Left ventricle myocardium inferior (tissue), 1 donor: ENCODE measurements at regions not wholly inside any gene's neighbourhood (a gene's known extent, or its start where the extent isn't known, plus 50 kb on each side); places are given as distances from the start of the nearest gene placed in this dataset.

Experiments
- DNase-seq: peaks from one replicate; pipeline ENCODE4 v3.0.0-alpha.2; 2020
- H3K27ac ChIP-seq: fragments of 200-600 bp; replicated peaks from 2 replicates; pipeline ENCODE4 v1.8.0; 2021
- H3K27me3 ChIP-seq: fragments of 200-600 bp; 2 replicates; pipeline ENCODE4 v1.8.0; 2021; ENCODE audit warnings: low read depth
- H3K36me3 ChIP-seq: fragments of 200-600 bp; 2 replicates; pipeline ENCODE4 v1.8.0; 2021
- H3K4me1 ChIP-seq: fragments of 200-600 bp; 2 replicates; pipeline ENCODE4 v1.8.0; 2021
- H3K4me3 ChIP-seq: fragments of 200-600 bp; 2 replicates; pipeline ENCODE4 v1.8.0; 2021; ENCODE audit warnings: mild to moderate bottlenecking, moderate library complexity
- H3K9me3 ChIP-seq: fragments of 200-600 bp; replicated peaks from 2 replicates; pipeline ENCODE4 v1.8.0; 2021
- CTCF ChIP-seq: fragments of 200-600 bp; IDR thresholded peaks from 2 replicates; pipeline ENCODE4 v1.8.0; 2021; ENCODE audit warnings: antibody characterized with exemption, mild to moderate bottlenecking, borderline replicate concordance
- intact Hi-C: fragments of 100-400 bp; cut with micrococcal nuclease; formaldehyde crosslinking; loops from one replicate; pipeline ENCODE4 v1.11.0; 2022
- donor health status: DM: no; HTN: yes; CAD: no; lungs with severe emphysema.

- DNase-seq: no peak
- no peak for TF ChIP-seq CTCF
- peaks cover 51% of the 10 kb centered on the region for H3K9me3 ChIP-seq
- no peaks in the 10 kb centered on the region for H3K4me1 ChIP-seq
- no peak overlapping the region for H3K4me3 ChIP-seq
- no peak overlapping the region for H3K27ac ChIP-seq
- H3K36me3 ChIP-seq: no peaks in the 10 kb centered on the region
- peaks cover 45% of the 10 kb centered on the region for H3K27me3 ChIP-seq
- intact Hi-C loops: no loop called here
Observed at GRCh38 chr12:113622410-113622809, 150.7 kb upstream of the LHX5 start.

- H3K9me3 ChIP-seq: peaks cover 33% of the 10 kb centered on the region
Observed at GRCh38 chr12:113620437-113620976, 148.8 kb upstream of the LHX5 start.

GRCh38 chr12:113619202-113619601 is 147.5 kb upstream of the LHX5 start:
- no peaks in the 10 kb centered on the region for H3K4me1 ChIP-seq
- DNase-seq: no peak
- peaks cover 20% of the 10 kb centered on the region for H3K9me3 ChIP-seq
- intact Hi-C loops: no loop called here
- H3K27ac ChIP-seq: no peak overlapping the region
- peaks cover 72% of the 10 kb centered on the region for H3K27me3 ChIP-seq
- no peak overlapping the region for H3K4me3 ChIP-seq
- H3K36me3 ChIP-seq: no peaks in the 10 kb centered on the region
- no peak for TF ChIP-seq CTCF

More at GRCh38 chr12:113620437-113620976, 148.8 kb upstream of the LHX5 start:
- intact Hi-C loops: no loop called here
- DNase-seq: no peak
- no peak overlapping the region for H3K4me3 ChIP-seq
- TF ChIP-seq CTCF: no peak
- H3K27me3 ChIP-seq: peaks cover 63% of the 10 kb centered on the region
- no peaks in the 10 kb centered on the region for H3K36me3 ChIP-seq
- no peak overlapping the region for H3K27ac ChIP-seq
- no peaks in the 10 kb centered on the region for H3K4me1 ChIP-seq

GRCh38 chr12:113613414-113613813 is 141.7 kb upstream of the LHX5 start:
- intact Hi-C loops: no loop called here
- Histone ChIP-seq H3K4me1 (no peaks in the 10 kb centered on the region), H3K9me3 (no peaks in the 10 kb centered on the region), H3K27ac (no peak overlapping the region), H3K36me3 (no peaks in the 10 kb centered on the region), H3K4me3 (no peak overlapping the region), H3K27me3 (peaks cover 95% of the 10 kb centered on the region)
- TF ChIP-seq CTCF: no peak
- DNase-seq: no peak

- Histone ChIP-seq H3K36me3 (no peaks in the 10 kb centered on the region), H3K27me3 (peaks cover 94% of the 10 kb centered on the region), H3K4me1 (no peaks in the 10 kb centered on the region), H3K4me3 (no peak overlapping the region), H3K27ac (no peak overlapping the region), H3K9me3 (no peaks in the 10 kb centered on the region)
- intact Hi-C loops: no loop called here
- no peak for DNase-seq
- no peak for TF ChIP-seq CTCF
Observed at GRCh38 chr12:113612793-113613192, 141.1 kb upstream of the LHX5 start.
